OCI-LY1 (cell line): ENCODE measurements at regions not wholly inside any gene's neighbourhood (a gene's known extent, or its start where the extent isn't known, plus 50 kb on each side); places are given as distances from the start of the nearest gene placed in this dataset.

Experiments used
- H2AFZ ChIP-seq: fragments of 200-600 bp; sonication (generic), shearing (Covaris generic); 2 replicates; pipeline ENCODE4 v1.6.0; 2014; ENCODE audit warnings: antibody characterized with exemption, mild to moderate bottlenecking, low read length
- H3F3A ChIP-seq: fragments of 200-600 bp; sonication (generic), shearing (Covaris generic); 2 replicates; pipeline ENCODE4 v1.6.0; 2014; ENCODE audit warnings: mild to moderate bottlenecking, antibody characterized with exemption, low read length, moderate library complexity; ENCODE audit not compliant: insufficient read depth
- H3K27ac ChIP-seq: fragments of 200-600 bp; sonication (generic); 2 replicates; pipeline ENCODE4 v1.5.1; 2014; ENCODE audit warnings: low read length, mixed run types, mild to moderate bottlenecking, low read depth; ENCODE audit not compliant: poor library complexity, severe bottlenecking
- H3K27me3 ChIP-seq: fragments of 200-600 bp; sonication (generic); 2 replicates; pipeline ENCODE4 v1.6.0; 2014; ENCODE audit warnings: antibody characterized with exemption, mild to moderate bottlenecking, low read length, moderate library complexity; ENCODE audit not compliant: insufficient read depth
- H3K36me3 ChIP-seq: fragments of 200-600 bp; sonication (generic); 2 replicates; pipeline ENCODE4 v1.6.1; 2014; ENCODE audit warnings: mild to moderate bottlenecking, antibody characterized with exemption, low read length, moderate library complexity, mixed read lengths; ENCODE audit not compliant: insufficient read depth
- H3K4me1 ChIP-seq: fragments of 200-600 bp; sonication (generic); 2 replicates; pipeline ENCODE4 v1.5.1; 2014; ENCODE audit warnings: mild to moderate bottlenecking, low read length, moderate library complexity; ENCODE audit not compliant: insufficient read depth, severe bottlenecking
- H3K4me2 ChIP-seq: fragments of 200-600 bp; sonication (generic), shearing (Covaris generic); 2 replicates; pipeline ENCODE4 v1.6.1; 2014; ENCODE audit warnings: low read length
- H3K4me3 ChIP-seq: fragments of 200-600 bp; sonication (generic); 2 replicates; pipeline ENCODE4 v1.5.1; 2014; ENCODE audit warnings: low read length, low read depth, mild to moderate bottlenecking, mixed read lengths; ENCODE audit not compliant: poor library complexity, severe bottlenecking
- H3K79me2 ChIP-seq: fragments of 200-600 bp; shearing (Covaris generic); 2 replicates; pipeline ENCODE4 v1.6.1; 2016; ENCODE audit warnings: mixed run types, low read length, mixed read lengths; ENCODE audit not compliant: insufficient read depth
- H3K9ac ChIP-seq: fragments of 200-600 bp; sonication (generic), shearing (Covaris generic); 2 replicates; pipeline ENCODE4 v1.6.1; 2014; ENCODE audit warnings: mild to moderate bottlenecking, low read length, mixed read lengths
- H3K9me2 ChIP-seq: fragments of 200-600 bp; sonication (generic), shearing (Covaris generic); 2 replicates; pipeline ENCODE4 v1.6.1; 2014; ENCODE audit warnings: low read depth, mild to moderate bottlenecking, low read length, mixed read lengths
- H3K9me3 ChIP-seq: fragments of 200-600 bp; shearing (Covaris generic); 2 replicates; pipeline ENCODE4 v1.6.1; 2014; ENCODE audit warnings: low read length, mixed read lengths
- H4K20me1 ChIP-seq: fragments of 200-600 bp; sonication (generic), shearing (Covaris generic); 2 replicates; pipeline ENCODE4 v1.6.0; 2016; ENCODE audit warnings: mild to moderate bottlenecking, low read length; ENCODE audit not compliant: insufficient read depth
- CTCF ChIP-seq: fragments of 200-600 bp; sonication (generic), shearing (Covaris generic); IDR thresholded peaks from 2 replicates; pipeline ENCODE4 v1.5.1; 2017; ENCODE audit warnings: mild to moderate bottlenecking, antibody characterized with exemption, low read length, moderate library complexity, mixed read lengths
- EZH2 ChIP-seq: fragments of 200-600 bp; sonication (generic), shearing (Covaris generic); IDR thresholded peaks from 2 replicates; pipeline ENCODE4 v1.8.0; 2017; ENCODE audit warnings: borderline replicate concordance, mixed run types, mild to moderate bottlenecking, antibody characterized with exemption, low read length, moderate library complexity, mixed read lengths

- Histone ChIP-seq H3K9ac (no peak overlapping the region), H3K27me3 (no peaks in the 10 kb centered on the region), H3K4me1 (no peaks in the 10 kb centered on the region), H3F3A (no peaks in the 10 kb centered on the region), H2AFZ (no peak overlapping the region), H4K20me1 (no peaks in the 10 kb centered on the region), H3K9me2 (no peaks in the 10 kb centered on the region), H3K9me3 (peaks cover 2% of the 10 kb centered on the region; the same call in 1 of the 2 replicates), H3K4me3 (no peak overlapping the region), H3K4me2 (no peak overlapping the region), H3K36me3 (no peaks in the 10 kb centered on the region), H3K27ac (no peak overlapping the region), H3K79me2 (no peaks in the 10 kb centered on the region)
- TF ChIP-seq CTCF (no peak), EZH2 (no peak)
Measured at GRCh38 chr6:148652205-148652604, 94.6 kb upstream of the UST start.

- Histone ChIP-seq H3K79me2 (no peaks in the 10 kb centered on the region), H2AFZ (no peak overlapping the region), H3K4me1 (no peaks in the 10 kb centered on the region), H3K9me2 (no peaks in the 10 kb centered on the region), H3K27me3 (no peaks in the 10 kb centered on the region), H3K9me3 (peaks cover 2% of the 10 kb centered on the region; the same call in 1 of the 2 replicates), H3F3A (no peaks in the 10 kb centered on the region), H3K27ac (no peak overlapping the region), H3K9ac (no peak overlapping the region), H3K36me3 (no peaks in the 10 kb centered on the region), H3K4me3 (no peak overlapping the region), H4K20me1 (no peaks in the 10 kb centered on the region), H3K4me2 (no peak overlapping the region)
- TF ChIP-seq CTCF: no peak
- no peak for TF ChIP-seq EZH2
Measured at GRCh38 chr6:148653138-148653776, 93.6 kb upstream of the UST start.

DNA sequence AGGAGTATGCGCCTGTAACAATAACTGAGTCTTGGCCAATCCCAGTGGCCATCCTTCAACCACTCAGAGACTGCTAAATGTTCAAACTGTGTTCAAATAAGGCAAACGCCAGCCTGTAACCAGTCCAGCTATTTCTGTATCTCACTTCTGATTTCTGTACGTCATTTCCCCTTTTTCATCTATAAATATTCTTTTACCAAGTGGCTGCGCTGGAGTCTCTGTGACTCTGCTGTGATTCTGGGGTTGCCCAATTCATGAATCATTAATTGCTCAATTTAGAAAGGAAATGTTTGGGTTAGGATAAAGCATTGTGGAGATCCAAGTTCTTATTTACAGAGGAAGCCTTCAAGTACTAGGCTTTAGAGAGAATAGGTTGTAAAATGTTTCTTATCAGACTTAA, 89.8 kb upstream of the UST start:
- H3K9me2 ChIP-seq: no peaks in the 10 kb centered on the region
- TF ChIP-seq EZH2 (no peak), CTCF (no peak)
- peaks cover 2% of the 10 kb centered on the region; the same call in 1 of the 2 replicates for H3K9me3 ChIP-seq
- no peaks in the 10 kb centered on the region for H3K79me2 ChIP-seq
- no peaks in the 10 kb centered on the region for H3F3A ChIP-seq
- no peak overlapping the region for H3K9ac ChIP-seq
- no peaks in the 10 kb centered on the region for H3K27me3 ChIP-seq
- H3K27ac ChIP-seq: no peak overlapping the region
- no peaks in the 10 kb centered on the region for H4K20me1 ChIP-seq
- H3K4me1 ChIP-seq: no peaks in the 10 kb centered on the region
- no peak overlapping the region for H3K4me2 ChIP-seq
- no peaks in the 10 kb centered on the region for H3K36me3 ChIP-seq
- no peak overlapping the region for H2AFZ ChIP-seq
- no peak overlapping the region for H3K4me3 ChIP-seq
